Ishikawa (cell line): ENCODE measurements at regions not wholly inside any gene's neighbourhood (a gene's known extent, or its start where the extent isn't known, plus 50 kb on each side); places are given as distances from the start of the nearest gene placed in this dataset.

ENCODE experiments used
- EP300 ChIP-seq: IDR thresholded peaks from 2 replicates; pipeline ENCODE4 v1.6.1; 2012; ENCODE audit warnings: borderline replicate concordance
- FOXM1 ChIP-seq: IDR thresholded peaks from 2 replicates; pipeline ENCODE4 v1.6.1; 2012; ENCODE audit warnings: low read depth, borderline replicate concordance
- TAF1 ChIP-seq: IDR thresholded peaks from 2 replicates; pipeline ENCODE4 v1.6.1; 2012; ENCODE audit warnings: low read depth, mild to moderate bottlenecking
- TF ChIP-seq, protein P1 (sequence below): IDR thresholded peaks from 2 replicates; pipeline ENCODE4 v1.6.1; 2012
- TF ChIP-seq, protein P2 (sequence below): IDR thresholded peaks from 2 replicates; pipeline ENCODE4 v1.6.1; 2012; ENCODE audit warnings: low read depth, mild to moderate bottlenecking

DNA sequence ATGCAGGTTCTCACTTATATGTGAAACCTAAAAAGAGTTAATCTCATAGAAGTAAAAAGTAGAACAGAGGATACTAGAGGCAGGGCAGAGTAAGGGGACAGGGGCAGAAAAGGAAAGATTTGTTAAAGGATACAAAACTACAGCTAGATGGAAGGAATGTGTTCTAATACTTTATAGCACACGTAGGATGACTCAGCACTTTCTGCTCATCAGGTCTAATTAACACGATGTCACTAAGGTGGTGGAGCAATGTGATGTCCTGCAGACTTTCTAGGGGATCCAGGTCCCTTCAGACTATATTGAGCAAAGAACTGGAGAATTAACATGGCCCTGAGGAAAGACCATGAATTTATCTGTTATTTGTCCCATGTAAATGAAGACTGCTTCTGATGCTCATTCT, 80.8 kb upstream of the CMKLR1 start:
- TF ChIP-seq, protein P1, sequence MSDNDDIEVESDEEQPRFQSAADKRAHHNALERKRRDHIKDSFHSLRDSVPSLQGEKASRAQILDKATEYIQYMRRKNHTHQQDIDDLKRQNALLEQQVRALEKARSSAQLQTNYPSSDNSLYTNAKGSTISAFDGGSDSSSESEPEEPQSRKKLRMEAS = no peak
- no peak for TF ChIP-seq FOXM1
- no peak for TF ChIP-seq EP300
- TF ChIP-seq, protein P2, sequence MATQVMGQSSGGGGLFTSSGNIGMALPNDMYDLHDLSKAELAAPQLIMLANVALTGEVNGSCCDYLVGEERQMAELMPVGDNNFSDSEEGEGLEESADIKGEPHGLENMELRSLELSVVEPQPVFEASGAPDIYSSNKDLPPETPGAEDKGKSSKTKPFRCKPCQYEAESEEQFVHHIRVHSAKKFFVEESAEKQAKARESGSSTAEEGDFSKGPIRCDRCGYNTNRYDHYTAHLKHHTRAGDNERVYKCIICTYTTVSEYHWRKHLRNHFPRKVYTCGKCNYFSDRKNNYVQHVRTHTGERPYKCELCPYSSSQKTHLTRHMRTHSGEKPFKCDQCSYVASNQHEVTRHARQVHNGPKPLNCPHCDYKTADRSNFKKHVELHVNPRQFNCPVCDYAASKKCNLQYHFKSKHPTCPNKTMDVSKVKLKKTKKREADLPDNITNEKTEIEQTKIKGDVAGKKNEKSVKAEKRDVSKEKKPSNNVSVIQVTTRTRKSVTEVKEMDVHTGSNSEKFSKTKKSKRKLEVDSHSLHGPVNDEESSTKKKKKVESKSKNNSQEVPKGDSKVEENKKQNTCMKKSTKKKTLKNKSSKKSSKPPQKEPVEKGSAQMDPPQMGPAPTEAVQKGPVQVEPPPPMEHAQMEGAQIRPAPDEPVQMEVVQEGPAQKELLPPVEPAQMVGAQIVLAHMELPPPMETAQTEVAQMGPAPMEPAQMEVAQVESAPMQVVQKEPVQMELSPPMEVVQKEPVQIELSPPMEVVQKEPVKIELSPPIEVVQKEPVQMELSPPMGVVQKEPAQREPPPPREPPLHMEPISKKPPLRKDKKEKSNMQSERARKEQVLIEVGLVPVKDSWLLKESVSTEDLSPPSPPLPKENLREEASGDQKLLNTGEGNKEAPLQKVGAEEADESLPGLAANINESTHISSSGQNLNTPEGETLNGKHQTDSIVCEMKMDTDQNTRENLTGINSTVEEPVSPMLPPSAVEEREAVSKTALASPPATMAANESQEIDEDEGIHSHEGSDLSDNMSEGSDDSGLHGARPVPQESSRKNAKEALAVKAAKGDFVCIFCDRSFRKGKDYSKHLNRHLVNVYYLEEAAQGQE = no peak
- TF ChIP-seq TAF1 = no peak
